ENCODE measurements at regions not wholly inside any gene's neighbourhood (a gene's known extent, or its start where the extent isn't known, plus 50 kb on each side); places are given as distances from the start of the nearest gene placed in this dataset.
A peak's percentile ranks its signal among the peaks of the same experiment; 100 is the strongest.

- Histone ChIP-seq H3K4me3 (ENCODE audit: low read depth, low read length, poor library complexity, severe bottlenecking) (no peak overlapping the region), H4K20me1 (ENCODE audit: insufficient read depth, low read length) (no peaks in the 10 kb centered on the region), H3K27ac (ENCODE audit: low read depth, low read length, poor library complexity, severe bottlenecking) (no peak overlapping the region), H3K9me2 (ENCODE audit: insufficient read depth, low read length) (peaks cover 6% of the 10 kb centered on the region; the same call in 1 of the 2 replicates), H3K4me2 (ENCODE audit: low read length) (no peak overlapping the region), H3K9me3 (ENCODE audit: low read length) (no peaks in the 10 kb centered on the region), H3K4me1 (ENCODE audit: insufficient read depth, low read length, poor library complexity, severe bottlenecking) (no peaks in the 10 kb centered on the region), H3K79me2 (ENCODE audit: insufficient read depth, low read depth, low read length) (no peaks in the 10 kb centered on the region), H2AFZ (ENCODE audit: low read length) (no peak overlapping the region), H3K36me3 (ENCODE audit: insufficient read depth, low read length) (no peaks in the 10 kb centered on the region)
- TF ChIP-seq CTCF (conservative IDR thresholded peaks at IDR 0.05; ENCODE audit: low read length) (peak; percentile 72), EZH2phosphoT487 (IDR thresholded peaks at IDR 0.05; ENCODE audit: borderline replicate concordance, low read depth, low read length) (no peak)
- peak; percentile 1 for DNase-seq (ENCODE audit: low spot score)
- no TSS peak for BruUV-seq (replicated peaks)
- intact Hi-C loops (cut with micrococcal nuclease; ENCODE audit: unreplicated experiment): no loop called here
- ChIA-PET CTCF (ENCODE audit: unreplicated experiment) (no interaction called here), POLR2A (no interaction called here)
Observed at GRCh38 chr14:82009076-82009475, 475.4 kb upstream of the SEL1L start.

DNA sequence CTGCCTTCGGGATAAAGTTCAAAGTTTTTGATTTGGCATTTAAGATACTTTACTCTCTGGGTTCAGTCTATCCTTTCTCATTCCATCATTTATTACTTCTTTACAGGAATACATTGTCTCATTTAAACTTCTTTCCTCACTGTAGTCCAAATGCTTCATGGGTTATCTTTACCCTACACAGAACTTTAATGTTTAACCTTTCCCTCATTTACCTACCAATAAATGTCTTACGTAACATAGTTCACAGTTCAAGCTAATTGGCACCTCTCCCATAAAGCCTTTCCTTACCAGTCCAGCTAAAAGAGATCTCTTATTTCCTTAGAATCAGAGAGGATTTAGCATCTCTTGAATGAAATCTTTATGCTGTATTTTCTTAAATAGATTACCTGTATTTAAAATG is 476.3 kb upstream of the SEL1L start:
- no peaks in the 10 kb centered on the region for H3K36me3 ChIP-seq (ENCODE audit: insufficient read depth, low read length)
- H2AFZ ChIP-seq (ENCODE audit: low read length): no peak overlapping the region
- CTCF ChIA-PET (ENCODE audit: unreplicated experiment): no interaction called here
- no peak for DNase-seq (ENCODE audit: low spot score)
- no peak for TF ChIP-seq EZH2phosphoT487 (IDR thresholded peaks at IDR 0.05; ENCODE audit: borderline replicate concordance, low read depth, low read length)
- TF ChIP-seq CTCF (conservative IDR thresholded peaks at IDR 0.05; ENCODE audit: low read length): no peak
- POLR2A ChIA-PET: no interaction called here
- no peak overlapping the region for H3K4me2 ChIP-seq (ENCODE audit: low read length)
- BruUV-seq (replicated peaks): no TSS peak
- no peaks in the 10 kb centered on the region for H3K9me3 ChIP-seq (ENCODE audit: low read length)
- H3K79me2 ChIP-seq (ENCODE audit: insufficient read depth, low read depth, low read length): no peaks in the 10 kb centered on the region
- H4K20me1 ChIP-seq (ENCODE audit: insufficient read depth, low read length): no peaks in the 10 kb centered on the region
- intact Hi-C loops (cut with micrococcal nuclease; ENCODE audit: unreplicated experiment): no loop called here
- H3K4me1 ChIP-seq (ENCODE audit: insufficient read depth, low read length, poor library complexity, severe bottlenecking): no peaks in the 10 kb centered on the region
- no peak overlapping the region for H3K27ac ChIP-seq (ENCODE audit: low read depth, low read length, poor library complexity, severe bottlenecking)
- no peak overlapping the region for H3K4me3 ChIP-seq (ENCODE audit: low read depth, low read length, poor library complexity, severe bottlenecking)
- H3K9me2 ChIP-seq (ENCODE audit: insufficient read depth, low read length): peaks cover 6% of the 10 kb centered on the region; the same call in 1 of the 2 replicates

DNA sequence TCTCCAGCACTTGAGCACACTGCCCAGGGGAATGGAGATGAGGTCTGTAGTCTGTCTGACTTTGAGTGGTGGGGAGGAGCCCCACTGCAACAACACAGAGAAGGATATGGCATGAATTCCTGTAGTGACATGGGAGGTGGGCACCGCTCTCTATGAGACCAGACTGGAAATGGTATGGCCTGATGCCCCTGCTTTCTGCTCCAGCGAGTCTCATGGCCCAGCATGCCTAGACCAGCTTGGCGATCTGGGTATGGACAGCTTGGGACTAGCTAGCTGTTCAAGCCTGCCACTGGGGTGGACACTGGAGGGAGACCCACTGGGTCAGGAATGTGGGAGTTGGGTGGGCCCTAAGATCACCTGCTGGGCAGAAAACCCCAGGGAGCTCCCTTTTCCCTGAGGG is 477.8 kb upstream of the SEL1L start:
- Histone ChIP-seq H4K20me1 (ENCODE audit: insufficient read depth, low read length) (no peaks in the 10 kb centered on the region), H3K9me3 (ENCODE audit: low read length) (no peaks in the 10 kb centered on the region), H2AFZ (ENCODE audit: low read length) (no peak overlapping the region), H3K4me3 (ENCODE audit: low read depth, low read length, poor library complexity, severe bottlenecking) (no peak overlapping the region), H3K4me1 (ENCODE audit: insufficient read depth, low read length, poor library complexity, severe bottlenecking) (no peaks in the 10 kb centered on the region), H3K4me2 (ENCODE audit: low read length) (no peak overlapping the region), H3K36me3 (ENCODE audit: insufficient read depth, low read length) (no peaks in the 10 kb centered on the region), H3K27ac (ENCODE audit: low read depth, low read length, poor library complexity, severe bottlenecking) (no peak overlapping the region), H3K9me2 (ENCODE audit: insufficient read depth, low read length) (no peaks in the 10 kb centered on the region), H3K79me2 (ENCODE audit: insufficient read depth, low read depth, low read length) (no peaks in the 10 kb centered on the region)
- no TSS peak for BruUV-seq (replicated peaks)
- no peak for DNase-seq (ENCODE audit: low spot score)
- ChIA-PET POLR2A (no interaction called here), CTCF (ENCODE audit: unreplicated experiment) (no interaction called here)
- TF ChIP-seq CTCF (conservative IDR thresholded peaks at IDR 0.05; ENCODE audit: low read length) (no peak), EZH2phosphoT487 (IDR thresholded peaks at IDR 0.05; ENCODE audit: borderline replicate concordance, low read depth, low read length) (no peak)
- intact Hi-C loops (cut with micrococcal nuclease; ENCODE audit: unreplicated experiment): no loop called here

Data from OCI-LY7 (cell line).